SK-N-SH (cell line): ENCODE measurements at regions not wholly inside any gene's neighbourhood (a gene's known extent, or its start where the extent isn't known, plus 50 kb on each side); places are given as distances from the start of the nearest gene placed in this dataset.

ENCODE experiments used
- CTCF ChIA-PET: fragments of 300-600, 350-600 bp; formaldehyde crosslinking; extraction: SDS; loops from one replicate; lab custom pipeline; 2021; lab: Yijun Ruan, JAX
- POLR2A ChIA-PET: fragments of 350-600 bp; sonication (Branson Sonifier 250); formaldehyde crosslinking; extraction: SDS; loops from one replicate; lab custom pipeline; 2020; ENCODE audit warnings: antibody characterized with exemption, inconsistent platforms; lab: Yijun Ruan, JAX
- DNase-seq: peaks from one replicate; pipeline ENCODE4 v3.0.0; 2012
- H2AFZ ChIP-seq: fragments of 200-600 bp; sonication (generic); 2 replicates; pipeline ENCODE4 v1.8.1; 2016; ENCODE audit warnings: antibody characterized with exemption, mild to moderate bottlenecking, low read depth
- H3F3A ChIP-seq: fragments of 200-600 bp; sonication (generic); replicated peaks from 2 replicates; pipeline ENCODE3; 2016; ENCODE audit warnings: antibody characterized with exemption, mild to moderate bottlenecking; ENCODE audit not compliant: insufficient read depth
- H3K27ac ChIP-seq, 2 experiments: fragments of 200-500 bp in 1 of 2; fragments of 200-600 bp in 1 of 2; sonication (Bioruptor generic) in 1 of 2; sonication (generic), shearing (Covaris generic) in 1 of 2; 2 replicates each; pipeline versions ENCODE4 v1.5.1 to v1.6.1; 2014 to 2016; ENCODE audit warnings: low read depth in 2 of 2, inconsistent platforms in 1 of 2, low read length in 1 of 2, mild to moderate bottlenecking in 1 of 2, mixed read lengths in 1 of 2
- H3K27me3 ChIP-seq: fragments of 200-600 bp; sonication (generic), shearing (Covaris generic); 2 replicates; pipeline ENCODE4 v1.6.1; 2016; ENCODE audit warnings: mixed run types; ENCODE audit not compliant: insufficient read depth
- H3K36me3 ChIP-seq, 2 experiments: fragments of 200-500 bp in 1 of 2; fragments of 200-600 bp in 1 of 2; sonication (Bioruptor generic) in 1 of 2; sonication (generic) in 1 of 2; replicated peaks in 1 of 2; 2 replicates each; pipeline versions ENCODE3 to v1.5.1; 2014 to 2016; ENCODE audit warnings: low read length in 1 of 2, mild to moderate bottlenecking in 1 of 2; ENCODE audit not compliant: insufficient read depth in 2 of 2, control insufficient read depth in 1 of 2
- H3K4me1 ChIP-seq, 2 experiments: fragments of 200-500 bp in 1 of 2; fragments of 200-600 bp in 1 of 2; sonication (Bioruptor generic) in 1 of 2; sonication (generic), shearing (Covaris generic) in 1 of 2; 2 replicates each; pipeline versions ENCODE4 v1.5.1 to v1.6.1; 2014 to 2016; ENCODE audit warnings: low read depth in 1 of 2, low read length in 1 of 2, mixed run types in 1 of 2; ENCODE audit not compliant: insufficient read depth in 2 of 2, control insufficient read depth in 1 of 2
- H3K4me2 ChIP-seq: fragments of 200-600 bp; sonication (generic), shearing (Covaris generic); 2 replicates; pipeline ENCODE4 v1.6.1; 2017; ENCODE audit warnings: mixed run types
- H3K4me3 ChIP-seq, 2 experiments: fragments of 200-500 bp in 1 of 2; fragments of 200-600 bp in 1 of 2; sonication (Bioruptor generic) in 1 of 2; sonication (generic), shearing (Covaris generic) in 1 of 2; 2 replicates each; pipeline versions ENCODE4 v1.5.1 to v1.8.1; 2014 to 2016; ENCODE audit warnings: low read depth in 2 of 2, inconsistent platforms in 1 of 2, low read length in 1 of 2, mild to moderate bottlenecking in 1 of 2, mixed read lengths in 1 of 2, moderate library complexity in 1 of 2
- H3K79me2 ChIP-seq: fragments of 200-600 bp; sonication (generic); 2 replicates; pipeline ENCODE4 v1.8.1; 2017; ENCODE audit warnings: mild to moderate bottlenecking; ENCODE audit not compliant: insufficient read depth
- H3K9ac ChIP-seq: fragments of 200-600 bp; sonication (generic); 2 replicates; pipeline ENCODE4 v1.6.1; 2017; ENCODE audit warnings: mixed run types
- H3K9me2 ChIP-seq: fragments of 200-600 bp; sonication (generic); 2 replicates; pipeline ENCODE4 v1.6.1; 2017; ENCODE audit warnings: mixed run types
- H3K9me3 ChIP-seq: fragments of 200-600 bp; sonication (generic); 2 replicates; pipeline ENCODE4 v1.6.1; 2017; ENCODE audit warnings: mixed run types, mild to moderate bottlenecking, moderate library complexity
- H4K20me1 ChIP-seq: fragments of 200-600 bp; sonication (generic); 2 replicates; pipeline ENCODE4 v1.6.1; 2017; ENCODE audit warnings: mild to moderate bottlenecking, mixed run types; ENCODE audit not compliant: insufficient read depth
- JUND ChIP-seq: IDR thresholded peaks from 2 replicates; pipeline ENCODE4 v1.4.0; 2012
- MEF2A ChIP-seq: IDR thresholded peaks from 2 replicates; pipeline ENCODE4 v1.4.0; 2012; ENCODE audit warnings: low read depth, borderline replicate concordance
- RFX5 ChIP-seq: IDR thresholded peaks from 2 replicates; pipeline ENCODE4 v1.6.1; 2012; ENCODE audit warnings: mild to moderate bottlenecking, improper control_type of control experiment, low read length
- RXRA ChIP-seq: IDR thresholded peaks from 2 replicates; pipeline ENCODE4 v1.4.0; 2012; ENCODE audit warnings: low read depth, mild to moderate bottlenecking, borderline replicate concordance
- SMC3 ChIP-seq: IDR thresholded peaks from 2 replicates; pipeline ENCODE4 v1.6.1; 2012; ENCODE audit warnings: low read depth, low read length, improper control_type of control experiment
- WGBS: methylation state at CpG from one replicate; pipeline ENCODE4 v1.1.6; 2017; ENCODE audit warnings: low lambda C conversion rate; 5-methylcytosine and 5-hydroxymethylcytosine counted together
- TF ChIP-seq, protein P1 (sequence below): IDR thresholded peaks from 2 replicates; pipeline ENCODE4 v1.6.1; 2012; ENCODE audit warnings: mild to moderate bottlenecking, low read depth, low read length, moderate library complexity
- TF ChIP-seq, protein P2 (sequence below): IDR thresholded peaks from 2 replicates; pipeline ENCODE4 v1.4.0; 2012; ENCODE audit warnings: low read depth, borderline replicate concordance
- TF ChIP-seq, protein P3 (sequence below): IDR thresholded peaks from 2 replicates; pipeline ENCODE4 v1.4.0; 2012; ENCODE audit warnings: low read depth, borderline replicate concordance
- TF ChIP-seq, protein P4 (sequence below): fragments of 150-350 bp; IDR thresholded peaks from 2 replicates; pipeline ENCODE4 v1.6.1; 2016; ENCODE audit warnings: mild to moderate bottlenecking, low read depth, low read length
- TF ChIP-seq, protein P5 (sequence below): IDR thresholded peaks from 2 replicates; pipeline ENCODE4; 2012
- TF ChIP-seq, protein P6 (sequence below): fragments of 150-350 bp; IDR thresholded peaks from 2 replicates; pipeline ENCODE4 v1.6.1; 2017; ENCODE audit warnings: antibody characterized with exemption, low read length, low read depth, borderline replicate concordance
- TF ChIP-seq, protein P7 (sequence below): IDR thresholded peaks from 2 replicates; pipeline ENCODE4 v1.4.0; 2012; ENCODE audit warnings: low read depth

DNA sequence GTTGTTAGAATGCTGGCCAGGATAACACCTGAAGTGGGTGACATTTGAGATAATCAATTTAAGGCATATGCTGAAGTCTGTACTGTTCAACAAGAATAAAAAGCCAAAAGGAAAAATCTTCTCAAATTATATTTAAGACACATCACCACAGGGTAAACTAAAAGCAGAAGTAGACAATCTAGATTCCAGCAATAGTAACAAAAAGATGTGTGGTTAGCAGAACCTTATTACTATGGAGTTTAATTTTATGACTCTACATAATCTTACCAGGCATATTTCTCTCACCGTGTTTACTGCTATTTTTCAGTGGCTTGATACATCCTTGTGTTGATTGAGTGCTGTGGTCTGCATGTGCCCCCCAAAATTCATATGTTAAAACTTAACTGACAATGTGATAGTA lies 300.4 kb upstream of the ZP4 start:
- TF ChIP-seq, protein P1, sequence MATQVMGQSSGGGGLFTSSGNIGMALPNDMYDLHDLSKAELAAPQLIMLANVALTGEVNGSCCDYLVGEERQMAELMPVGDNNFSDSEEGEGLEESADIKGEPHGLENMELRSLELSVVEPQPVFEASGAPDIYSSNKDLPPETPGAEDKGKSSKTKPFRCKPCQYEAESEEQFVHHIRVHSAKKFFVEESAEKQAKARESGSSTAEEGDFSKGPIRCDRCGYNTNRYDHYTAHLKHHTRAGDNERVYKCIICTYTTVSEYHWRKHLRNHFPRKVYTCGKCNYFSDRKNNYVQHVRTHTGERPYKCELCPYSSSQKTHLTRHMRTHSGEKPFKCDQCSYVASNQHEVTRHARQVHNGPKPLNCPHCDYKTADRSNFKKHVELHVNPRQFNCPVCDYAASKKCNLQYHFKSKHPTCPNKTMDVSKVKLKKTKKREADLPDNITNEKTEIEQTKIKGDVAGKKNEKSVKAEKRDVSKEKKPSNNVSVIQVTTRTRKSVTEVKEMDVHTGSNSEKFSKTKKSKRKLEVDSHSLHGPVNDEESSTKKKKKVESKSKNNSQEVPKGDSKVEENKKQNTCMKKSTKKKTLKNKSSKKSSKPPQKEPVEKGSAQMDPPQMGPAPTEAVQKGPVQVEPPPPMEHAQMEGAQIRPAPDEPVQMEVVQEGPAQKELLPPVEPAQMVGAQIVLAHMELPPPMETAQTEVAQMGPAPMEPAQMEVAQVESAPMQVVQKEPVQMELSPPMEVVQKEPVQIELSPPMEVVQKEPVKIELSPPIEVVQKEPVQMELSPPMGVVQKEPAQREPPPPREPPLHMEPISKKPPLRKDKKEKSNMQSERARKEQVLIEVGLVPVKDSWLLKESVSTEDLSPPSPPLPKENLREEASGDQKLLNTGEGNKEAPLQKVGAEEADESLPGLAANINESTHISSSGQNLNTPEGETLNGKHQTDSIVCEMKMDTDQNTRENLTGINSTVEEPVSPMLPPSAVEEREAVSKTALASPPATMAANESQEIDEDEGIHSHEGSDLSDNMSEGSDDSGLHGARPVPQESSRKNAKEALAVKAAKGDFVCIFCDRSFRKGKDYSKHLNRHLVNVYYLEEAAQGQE, result no peak
- TF ChIP-seq, protein P2, sequence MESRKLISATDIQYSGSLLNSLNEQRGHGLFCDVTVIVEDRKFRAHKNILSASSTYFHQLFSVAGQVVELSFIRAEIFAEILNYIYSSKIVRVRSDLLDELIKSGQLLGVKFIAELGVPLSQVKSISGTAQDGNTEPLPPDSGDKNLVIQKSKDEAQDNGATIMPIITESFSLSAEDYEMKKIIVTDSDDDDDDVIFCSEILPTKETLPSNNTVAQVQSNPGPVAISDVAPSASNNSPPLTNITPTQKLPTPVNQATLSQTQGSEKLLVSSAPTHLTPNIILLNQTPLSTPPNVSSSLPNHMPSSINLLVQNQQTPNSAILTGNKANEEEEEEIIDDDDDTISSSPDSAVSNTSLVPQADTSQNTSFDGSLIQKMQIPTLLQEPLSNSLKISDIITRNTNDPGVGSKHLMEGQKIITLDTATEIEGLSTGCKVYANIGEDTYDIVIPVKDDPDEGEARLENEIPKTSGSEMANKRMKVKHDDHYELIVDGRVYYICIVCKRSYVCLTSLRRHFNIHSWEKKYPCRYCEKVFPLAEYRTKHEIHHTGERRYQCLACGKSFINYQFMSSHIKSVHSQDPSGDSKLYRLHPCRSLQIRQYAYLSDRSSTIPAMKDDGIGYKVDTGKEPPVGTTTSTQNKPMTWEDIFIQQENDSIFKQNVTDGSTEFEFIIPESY, result no peak
- TF ChIP-seq MEF2A, result no peak
- TF ChIP-seq JUND, result no peak
- no peak for TF ChIP-seq RXRA
- TF ChIP-seq, protein P3, sequence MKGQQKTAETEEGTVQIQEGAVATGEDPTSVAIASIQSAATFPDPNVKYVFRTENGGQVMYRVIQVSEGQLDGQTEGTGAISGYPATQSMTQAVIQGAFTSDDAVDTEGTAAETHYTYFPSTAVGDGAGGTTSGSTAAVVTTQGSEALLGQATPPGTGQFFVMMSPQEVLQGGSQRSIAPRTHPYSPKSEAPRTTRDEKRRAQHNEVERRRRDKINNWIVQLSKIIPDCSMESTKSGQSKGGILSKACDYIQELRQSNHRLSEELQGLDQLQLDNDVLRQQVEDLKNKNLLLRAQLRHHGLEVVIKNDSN, result no peak
- TF ChIP-seq, protein P4, sequence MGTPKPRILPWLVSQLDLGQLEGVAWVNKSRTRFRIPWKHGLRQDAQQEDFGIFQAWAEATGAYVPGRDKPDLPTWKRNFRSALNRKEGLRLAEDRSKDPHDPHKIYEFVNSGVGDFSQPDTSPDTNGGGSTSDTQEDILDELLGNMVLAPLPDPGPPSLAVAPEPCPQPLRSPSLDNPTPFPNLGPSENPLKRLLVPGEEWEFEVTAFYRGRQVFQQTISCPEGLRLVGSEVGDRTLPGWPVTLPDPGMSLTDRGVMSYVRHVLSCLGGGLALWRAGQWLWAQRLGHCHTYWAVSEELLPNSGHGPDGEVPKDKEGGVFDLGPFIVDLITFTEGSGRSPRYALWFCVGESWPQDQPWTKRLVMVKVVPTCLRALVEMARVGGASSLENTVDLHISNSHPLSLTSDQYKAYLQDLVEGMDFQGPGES, result no peak
- TF ChIP-seq, protein P5, sequence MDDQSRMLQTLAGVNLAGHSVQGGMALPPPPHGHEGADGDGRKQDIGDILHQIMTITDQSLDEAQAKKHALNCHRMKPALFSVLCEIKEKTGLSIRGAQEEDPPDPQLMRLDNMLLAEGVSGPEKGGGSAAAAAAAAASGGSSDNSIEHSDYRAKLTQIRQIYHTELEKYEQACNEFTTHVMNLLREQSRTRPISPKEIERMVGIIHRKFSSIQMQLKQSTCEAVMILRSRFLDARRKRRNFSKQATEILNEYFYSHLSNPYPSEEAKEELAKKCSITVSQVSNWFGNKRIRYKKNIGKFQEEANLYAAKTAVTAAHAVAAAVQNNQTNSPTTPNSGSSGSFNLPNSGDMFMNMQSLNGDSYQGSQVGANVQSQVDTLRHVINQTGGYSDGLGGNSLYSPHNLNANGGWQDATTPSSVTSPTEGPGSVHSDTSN, result no peak
- CTCF ChIA-PET, result no interaction called here
- Histone ChIP-seq H3K36me3 (no peaks in the 10 kb centered on the region), H2AFZ (no peak overlapping the region), H3K4me2 (no peak overlapping the region), H3K27ac (no peak overlapping the region), H3K4me3 (no peak overlapping the region), H3K4me1 (no peaks in the 10 kb centered on the region), H4K20me1 (no peaks in the 10 kb centered on the region), H3F3A (no peaks in the 10 kb centered on the region), H3K79me2 (no peaks in the 10 kb centered on the region), H3K27me3 (no peaks in the 10 kb centered on the region), H3K9ac (no peak overlapping the region), H3K9me2 (no peaks in the 10 kb centered on the region), H3K9me3 (no peaks in the 10 kb centered on the region)
- no peak for DNase-seq
- POLR2A ChIA-PET, result no interaction called here
- WGBS, result 34% methylated on average over 1 of the region's 1 CpG

DNA sequence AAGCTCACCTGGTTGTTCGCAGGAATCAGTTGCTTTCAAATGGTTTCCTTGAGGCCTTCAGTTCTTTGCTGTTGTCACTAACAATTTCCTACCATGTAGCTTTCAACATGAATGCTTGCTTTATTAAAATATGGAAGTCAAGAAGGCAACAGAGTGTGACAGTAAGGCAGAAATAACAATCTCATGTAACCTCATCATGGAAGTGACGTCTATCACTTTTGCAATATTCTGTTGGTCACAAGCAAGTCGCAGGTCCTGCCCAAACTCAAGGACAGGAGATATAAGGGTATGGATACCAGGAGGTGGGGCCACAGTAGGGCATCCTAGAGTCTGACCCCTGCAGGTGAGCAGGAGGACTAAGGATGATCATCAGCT lies 296.8 kb upstream of the ZP4 start:
- H3K4me3 ChIP-seq, result no peak overlapping the region
- TF ChIP-seq, protein P5, result no peak
- TF ChIP-seq SMC3, result no peak
- TF ChIP-seq, protein P6, sequence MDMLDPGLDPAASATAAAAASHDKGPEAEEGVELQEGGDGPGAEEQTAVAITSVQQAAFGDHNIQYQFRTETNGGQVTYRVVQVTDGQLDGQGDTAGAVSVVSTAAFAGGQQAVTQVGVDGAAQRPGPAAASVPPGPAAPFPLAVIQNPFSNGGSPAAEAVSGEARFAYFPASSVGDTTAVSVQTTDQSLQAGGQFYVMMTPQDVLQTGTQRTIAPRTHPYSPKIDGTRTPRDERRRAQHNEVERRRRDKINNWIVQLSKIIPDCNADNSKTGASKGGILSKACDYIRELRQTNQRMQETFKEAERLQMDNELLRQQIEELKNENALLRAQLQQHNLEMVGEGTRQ, result no peak
- TF ChIP-seq, protein P7, sequence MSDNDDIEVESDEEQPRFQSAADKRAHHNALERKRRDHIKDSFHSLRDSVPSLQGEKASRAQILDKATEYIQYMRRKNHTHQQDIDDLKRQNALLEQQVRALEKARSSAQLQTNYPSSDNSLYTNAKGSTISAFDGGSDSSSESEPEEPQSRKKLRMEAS, result no peak
- TF ChIP-seq RFX5, result no peak
- TF ChIP-seq, all 33 proteins: peak for 0
- Histone ChIP-seq H3K36me3 (no peaks in the 10 kb centered on the region), H3K79me2 (no peaks in the 10 kb centered on the region), H4K20me1 (no peaks in the 10 kb centered on the region), H3F3A (no peaks in the 10 kb centered on the region), H3K9me3 (no peaks in the 10 kb centered on the region), H3K9me2 (no peaks in the 10 kb centered on the region), H3K27ac (no peak overlapping the region), H2AFZ (no peak overlapping the region), H3K27me3 (no peaks in the 10 kb centered on the region), H3K9ac (no peak overlapping the region), H3K4me1 (no peaks in the 10 kb centered on the region), H3K4me2 (no peak overlapping the region)
- 62% methylated on average over 3 of the region's 3 CpGs for WGBS
- ChIA-PET CTCF (no interaction called here), POLR2A (no interaction called here)
- no peak for DNase-seq
